Upper lobe of left lung (tissue), 6 donors: ENCODE measurements at regions not wholly inside any gene's neighbourhood (a gene's known extent, or its start where the extent isn't known, plus 50 kb on each side); places are given as distances from the start of the nearest gene placed in this dataset.

Experiments used
- ATAC-seq, 2 donors: fragments of 200-7000 bp; cut with Tn5 transposase; one replicate each; pipeline ENCODE4 v1.9.1; 2022; ENCODE audit warnings: mild to moderate bottlenecking in 2 of 2, moderate library complexity in 2 of 2; ENCODE audit not compliant: low FRiP score in 2 of 2
- DNase-seq, 2 donors: peaks; one replicate each; pipeline ENCODE4 v3.0.0-alpha.2; 2019 to 2020
- H3K27ac ChIP-seq, 4 donors: fragments of 200-600 bp; sonication (generic); one replicate each; pipeline ENCODE4 v1.5.1; 2016 to 2019
- H3K27me3 ChIP-seq, 4 donors: fragments of 200-600 bp; sonication (generic); one replicate each; pipeline ENCODE4 v1.5.1; 2017 to 2019
- H3K36me3 ChIP-seq, 4 donors: fragments of 200-600 bp; sonication (generic); one replicate each; pipeline ENCODE4 v1.5.1; 2016 to 2019
- H3K4me1 ChIP-seq, 4 donors: fragments of 200-600 bp; sonication (generic); one replicate each; pipeline ENCODE4 v1.5.1; 2018 to 2019
- H3K4me3 ChIP-seq, 4 donors: fragments of 200-600 bp; sonication (generic); one replicate each; pipeline ENCODE4 v1.5.1; 2017 to 2019; ENCODE audit warnings: mild to moderate bottlenecking in 2 of 4, moderate library complexity in 1 of 4
- H3K9me3 ChIP-seq, 4 donors: fragments of 200-600 bp; sonication (generic); one replicate each; pipeline ENCODE4 v1.5.1; 2018 to 2019
- CTCF ChIP-seq, 6 experiments: fragments of 450-650 bp in 4 of 6; fragments of 200-600 bp in 2 of 6; sonication (generic) in 2 of 6; IDR thresholded peaks; one replicate each; pipeline ENCODE4 v1.5.1; 2016 to 2019; ENCODE audit warnings: antibody characterized with exemption in 6 of 6
- EP300 ChIP-seq, 4 donors: sonication (generic); formaldehyde crosslinking; IDR thresholded peaks; one replicate each; pipeline ENCODE4 v1.5.1; 2017; ENCODE audit warnings: antibody characterized with exemption in 4 of 4, control low read depth in 2 of 4
- POLR2A ChIP-seq, 4 donors: fragments of 450-650 bp; IDR thresholded peaks; one replicate each; pipeline ENCODE4 v1.5.1; 2016 to 2017; ENCODE audit warnings: antibody characterized with exemption in 4 of 4, mild to moderate bottlenecking in 2 of 4
- POLR2AphosphoS5 ChIP-seq, 2 donors: sonication (generic); formaldehyde crosslinking; IDR thresholded peaks; one replicate each; pipeline ENCODE4 v1.5.1; 2017; ENCODE audit warnings: antibody characterized with exemption in 2 of 2
- WGBS, 2 donors: methylation state at CpG; one replicate each; pipeline ENCODE4 v1.1.5; 2017 to 2018; 5-methylcytosine and 5-hydroxymethylcytosine counted together
- donor health status: DM: no; HTN: no; CAD: no; lungs with moderate emphysema.
- donor health status: DM: no; HTN: yes; CAD: no; lungs with severe emphysema.

- no peak overlapping the region for H3K4me3 ChIP-seq
- ATAC-seq = no peak
- WGBS, 2 donors = 90 to 92% methylated on average over 4 to 6 of the region's 7 CpGs
- H3K36me3 ChIP-seq = no peaks in the 10 kb centered on the region
- TF ChIP-seq POLR2AphosphoS5 (IDR thresholded peaks at IDR 0.05) (no peak), EP300 (IDR thresholded peaks at IDR 0.05) (no peak), CTCF (IDR thresholded peaks at IDR 0.05) (no peak), POLR2A (IDR thresholded peaks at IDR 0.05) (no peak)
- peaks cover 0 to 5% (median 0%) of the 10 kb centered on the region in 4 donors for H3K9me3 ChIP-seq
- H3K27ac ChIP-seq = no peak overlapping the region
- no peak for DNase-seq
- H3K27me3 ChIP-seq = no peaks in the 10 kb centered on the region
- no peaks in the 10 kb centered on the region for H3K4me1 ChIP-seq
Observed at GRCh38 chr2:34936089-34936488, 1337.0 kb upstream of the FAM98A start.

DNA sequence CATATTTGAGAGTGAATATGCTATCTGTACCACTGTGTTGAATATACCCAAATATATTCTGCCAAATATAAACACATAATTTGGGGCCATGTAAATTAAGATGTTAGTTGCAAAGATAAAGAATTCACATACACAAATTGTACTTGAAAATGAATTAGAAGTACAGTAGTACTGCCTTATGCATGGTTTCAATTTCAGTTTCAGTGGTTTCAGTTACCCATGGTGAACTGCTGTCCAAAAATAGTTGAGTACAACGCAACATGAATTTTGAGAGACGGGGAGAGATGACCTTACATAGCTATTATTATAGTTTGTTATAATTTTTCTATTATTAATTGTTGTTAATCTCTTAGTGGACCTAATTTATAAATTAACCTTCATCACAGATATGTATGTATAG, 1313.0 kb upstream of the FAM98A start:
- H3K9me3 ChIP-seq = no peaks in the 10 kb centered on the region
- H3K27me3 ChIP-seq = no peaks in the 10 kb centered on the region
- no peak for DNase-seq
- no peak for TF ChIP-seq CTCF (IDR thresholded peaks at IDR 0.05)
- no peak for TF ChIP-seq POLR2A (IDR thresholded peaks at IDR 0.05)
- TF ChIP-seq POLR2AphosphoS5 (IDR thresholded peaks at IDR 0.05) = no peak
- TF ChIP-seq EP300 (IDR thresholded peaks at IDR 0.05) = no peak
- H3K27ac ChIP-seq = no peak overlapping the region
- no peaks in the 10 kb centered on the region for H3K36me3 ChIP-seq
- WGBS, 2 donors = 77 to 78% methylated on average over 2 of the region's 2 CpGs
- no peaks in the 10 kb centered on the region for H3K4me1 ChIP-seq
- no peak for ATAC-seq
- H3K4me3 ChIP-seq = no peak overlapping the region

DNA sequence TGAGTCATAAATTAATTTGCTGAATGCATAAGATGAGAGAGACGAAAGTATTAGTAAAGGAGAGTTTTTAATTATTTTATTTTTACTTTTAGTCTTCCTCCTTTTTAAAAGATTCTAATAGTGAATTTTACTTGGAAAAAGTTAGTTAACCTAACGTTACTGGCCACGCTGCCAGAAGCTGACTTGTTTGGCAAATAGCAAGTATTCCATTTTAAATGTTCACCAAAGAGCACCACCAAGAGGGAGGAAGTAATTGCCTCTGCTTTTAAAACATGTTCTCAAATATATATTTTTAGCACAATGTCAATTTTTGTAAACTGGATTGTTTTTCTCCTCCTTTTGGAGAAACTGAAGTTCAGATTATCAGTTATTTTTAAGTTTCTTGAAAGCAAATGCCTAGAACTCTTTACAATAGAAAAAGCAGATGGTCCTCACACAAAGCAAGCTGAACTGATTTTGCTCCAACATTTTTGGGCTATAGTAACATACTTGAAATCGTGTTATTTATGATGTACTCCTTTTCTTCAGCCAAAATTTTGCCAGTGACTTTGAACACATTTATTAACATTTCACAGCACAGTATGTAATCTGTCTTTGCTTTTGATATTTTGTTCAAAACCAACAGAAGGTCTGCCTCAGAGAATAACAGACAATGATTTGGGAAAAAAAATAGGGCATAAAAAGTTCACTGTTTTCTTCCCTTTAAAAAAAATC, 1311.0 kb upstream of the FAM98A start:
- no peaks in the 10 kb centered on the region for H3K9me3 ChIP-seq
- WGBS, 2 donors = 62 to 63% methylated on average over 4 of the region's 4 CpGs
- no peak for DNase-seq
- ATAC-seq = no peak
- no peaks in the 10 kb centered on the region for H3K27me3 ChIP-seq
- H3K4me1 ChIP-seq = no peaks in the 10 kb centered on the region
- H3K4me3 ChIP-seq = no peak overlapping the region
- H3K36me3 ChIP-seq = no peaks in the 10 kb centered on the region
- TF ChIP-seq EP300 (IDR thresholded peaks at IDR 0.05) = no peak
- no peak for TF ChIP-seq CTCF (IDR thresholded peaks at IDR 0.05)
- no peak for TF ChIP-seq POLR2A (IDR thresholded peaks at IDR 0.05)
- no peak for TF ChIP-seq POLR2AphosphoS5 (IDR thresholded peaks at IDR 0.05)
- no peak overlapping the region for H3K27ac ChIP-seq

- Histone ChIP-seq H3K27ac (no peak overlapping the region), H3K36me3 (no peaks in the 10 kb centered on the region), H3K4me3 (no peak overlapping the region), H3K4me1 (no peaks in the 10 kb centered on the region), H3K9me3 (no peaks in the 10 kb centered on the region), H3K27me3 (no peaks in the 10 kb centered on the region)
- ATAC-seq (no peak), DNase-seq (no peak)
- WGBS, 2 donors = 81 to 87% methylated on average over 3 of the region's 3 CpGs
- no peak for TF ChIP-seq CTCF (IDR thresholded peaks at IDR 0.05)
Observed at GRCh38 chr2:34907812-34908211, 1308.7 kb upstream of the FAM98A start.

DNA sequence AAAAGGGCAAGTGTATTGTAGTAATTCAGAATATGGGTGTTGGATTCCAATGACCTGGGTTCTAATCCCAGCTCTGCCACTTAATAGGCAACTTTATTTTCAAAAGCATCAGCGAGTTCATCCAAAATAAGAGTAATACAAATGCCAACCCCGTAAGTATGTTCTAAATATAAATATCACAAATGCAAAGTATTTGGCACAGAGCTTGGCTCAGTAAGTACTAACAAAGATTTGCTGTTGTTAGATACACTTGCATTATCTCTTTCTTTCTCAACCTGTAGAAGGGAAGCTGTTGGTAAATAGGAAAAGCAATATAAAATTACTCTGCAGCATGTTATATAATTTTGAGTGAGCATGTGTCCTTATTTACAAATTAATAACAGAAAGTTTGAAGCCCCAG, 1302.6 kb upstream of the FAM98A start:
- H3K27ac ChIP-seq = no peak overlapping the region
- H3K4me3 ChIP-seq = no peak overlapping the region
- DNase-seq (no peak), ATAC-seq (no peak)
- WGBS, 2 donors = 78 to 79% methylated on average over 2 of the region's 2 CpGs
- no peaks in the 10 kb centered on the region for H3K27me3 ChIP-seq
- TF ChIP-seq POLR2AphosphoS5 (IDR thresholded peaks at IDR 0.05) (no peak), POLR2A (IDR thresholded peaks at IDR 0.05) (no peak), CTCF (IDR thresholded peaks at IDR 0.05) (no peak), EP300 (IDR thresholded peaks at IDR 0.05) (no peak)
- H3K9me3 ChIP-seq = no peaks in the 10 kb centered on the region
- H3K4me1 ChIP-seq = no peaks in the 10 kb centered on the region
- H3K36me3 ChIP-seq = no peaks in the 10 kb centered on the region
